ENCODE measurements at regions not wholly inside any gene's neighbourhood (a gene's known extent, or its start where the extent isn't known, plus 50 kb on each side); places are given as distances from the start of the nearest gene placed in this dataset.

- H3K4me2 ChIP-seq: no peak overlapping the region
- DNase-seq (ENCODE audit: low spot score) (no peak), ATAC-seq (no peak)
- no peaks in the 10 kb centered on the region for H3K36me3 ChIP-seq (ENCODE audit: insufficient read depth)
- H3K27me3 ChIP-seq (ENCODE audit: insufficient read depth): no peaks in the 10 kb centered on the region
- H3K27ac ChIP-seq (ENCODE audit: low read depth): 0 out of 2 replicates have a peak overlapping the region, but pooled peaks have one; percentile 8
- Mint-ChIP-seq H3K4me1 (peaks cover 23% of the 10 kb centered on the region), H3K9me3 (0 out of 3 replicates have a peak, but pooled peaks cover 3% of the 10 kb centered on the region), H3K27me3 (ENCODE audit: insufficient read depth, low read depth, poor library complexity) (peaks cover 2% of the 10 kb centered on the region), H3K36me3 (ENCODE audit: low read depth) (peaks cover 2% of the 10 kb centered on the region; the same call in 1 of the 3 replicates), H3K27ac (no peak overlapping the region), H3K4me3 (no peak overlapping the region)
- no peak for TF ChIP-seq STAT1 (IDR thresholded peaks at IDR 0.05; ENCODE audit: unreplicated experiment)
- no peak for TF ChIP-seq ZNF114 (CRISPR knock-in tag; IDR thresholded peaks at IDR 0.05)
- TF ChIP-seq, protein P1, sequence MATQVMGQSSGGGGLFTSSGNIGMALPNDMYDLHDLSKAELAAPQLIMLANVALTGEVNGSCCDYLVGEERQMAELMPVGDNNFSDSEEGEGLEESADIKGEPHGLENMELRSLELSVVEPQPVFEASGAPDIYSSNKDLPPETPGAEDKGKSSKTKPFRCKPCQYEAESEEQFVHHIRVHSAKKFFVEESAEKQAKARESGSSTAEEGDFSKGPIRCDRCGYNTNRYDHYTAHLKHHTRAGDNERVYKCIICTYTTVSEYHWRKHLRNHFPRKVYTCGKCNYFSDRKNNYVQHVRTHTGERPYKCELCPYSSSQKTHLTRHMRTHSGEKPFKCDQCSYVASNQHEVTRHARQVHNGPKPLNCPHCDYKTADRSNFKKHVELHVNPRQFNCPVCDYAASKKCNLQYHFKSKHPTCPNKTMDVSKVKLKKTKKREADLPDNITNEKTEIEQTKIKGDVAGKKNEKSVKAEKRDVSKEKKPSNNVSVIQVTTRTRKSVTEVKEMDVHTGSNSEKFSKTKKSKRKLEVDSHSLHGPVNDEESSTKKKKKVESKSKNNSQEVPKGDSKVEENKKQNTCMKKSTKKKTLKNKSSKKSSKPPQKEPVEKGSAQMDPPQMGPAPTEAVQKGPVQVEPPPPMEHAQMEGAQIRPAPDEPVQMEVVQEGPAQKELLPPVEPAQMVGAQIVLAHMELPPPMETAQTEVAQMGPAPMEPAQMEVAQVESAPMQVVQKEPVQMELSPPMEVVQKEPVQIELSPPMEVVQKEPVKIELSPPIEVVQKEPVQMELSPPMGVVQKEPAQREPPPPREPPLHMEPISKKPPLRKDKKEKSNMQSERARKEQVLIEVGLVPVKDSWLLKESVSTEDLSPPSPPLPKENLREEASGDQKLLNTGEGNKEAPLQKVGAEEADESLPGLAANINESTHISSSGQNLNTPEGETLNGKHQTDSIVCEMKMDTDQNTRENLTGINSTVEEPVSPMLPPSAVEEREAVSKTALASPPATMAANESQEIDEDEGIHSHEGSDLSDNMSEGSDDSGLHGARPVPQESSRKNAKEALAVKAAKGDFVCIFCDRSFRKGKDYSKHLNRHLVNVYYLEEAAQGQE (IDR thresholded peaks at IDR 0.05; ENCODE audit: unreplicated experiment): no peak
- TF ChIP-seq ETS1 (IDR thresholded peaks at IDR 0.05): no peak
- TF ChIP-seq POLR2AphosphoS5 (IDR thresholded peaks at IDR 0.05; ENCODE audit: low read depth): no peak
- TF ChIP-seq CTCF (conservative IDR thresholded peaks at IDR 0.05; ENCODE audit: low read depth in 2 of 2): no peak
- TF ChIP-seq JUNB (IDR thresholded peaks at IDR 0.05; ENCODE audit: unreplicated experiment): no peak
- TF ChIP-seq EZH2 (IDR thresholded peaks at IDR 0.05; ENCODE audit: low read depth, unreplicated experiment): no peak
- no peak for TF ChIP-seq NANOG (IDR thresholded peaks at IDR 0.05; ENCODE audit: borderline replicate concordance)
- TF ChIP-seq EZH2phosphoT487 (IDR thresholded peaks at IDR 0.05; ENCODE audit: unreplicated experiment): no peak
- no peak for TF ChIP-seq ZNF462 (CRISPR knock-in tag; IDR thresholded peaks at IDR 0.05)
- TF ChIP-seq ZNF331 (CRISPR knock-in tag; IDR thresholded peaks at IDR 0.05; ENCODE audit: low read depth): no peak
- no peak for TF ChIP-seq CREB1 (CRISPR knock-in tag; IDR thresholded peaks at IDR 0.05; ENCODE audit: low read depth)
- no peaks in the 10 kb centered on the region for H4K20me1 ChIP-seq (replicated peaks; ENCODE audit: insufficient read depth)
- H3F3A ChIP-seq (replicated peaks; ENCODE audit: low read depth): no peaks in the 10 kb centered on the region
- peaks cover 29% of the 10 kb centered on the region for H3K4me1 ChIP-seq (ENCODE audit: insufficient read depth)
- H3K79me2 ChIP-seq (replicated peaks; ENCODE audit: insufficient read depth): no peaks in the 10 kb centered on the region
- H3K4me3 ChIP-seq: no peak overlapping the region
- H2AFZ ChIP-seq: no peak overlapping the region
- no peaks in the 10 kb centered on the region for H3K9me2 ChIP-seq (ENCODE audit: insufficient read depth)
Measured at GRCh38 chr18:34529358-34530335, 180.5 kb upstream of the DTNA start.

All from GM23338 (cell line).